Fibroblast of peridontal ligament (primary cell): ENCODE measurements at regions not wholly inside any gene's neighbourhood (a gene's known extent, or its start where the extent isn't known, plus 50 kb on each side); places are given as distances from the start of the nearest gene placed in this dataset.
"Not testable (repeated sequence)": the region's sequence is repeated elsewhere in the genome, so short reads cannot be mapped to it uniquely, and the experiment has no call there.

Source experiments
- DNase-seq: peaks from one replicate; pipeline ENCODE4 v3.0.0-alpha.2; 2010; ENCODE audit errors: extremely low read depth

DNA sequence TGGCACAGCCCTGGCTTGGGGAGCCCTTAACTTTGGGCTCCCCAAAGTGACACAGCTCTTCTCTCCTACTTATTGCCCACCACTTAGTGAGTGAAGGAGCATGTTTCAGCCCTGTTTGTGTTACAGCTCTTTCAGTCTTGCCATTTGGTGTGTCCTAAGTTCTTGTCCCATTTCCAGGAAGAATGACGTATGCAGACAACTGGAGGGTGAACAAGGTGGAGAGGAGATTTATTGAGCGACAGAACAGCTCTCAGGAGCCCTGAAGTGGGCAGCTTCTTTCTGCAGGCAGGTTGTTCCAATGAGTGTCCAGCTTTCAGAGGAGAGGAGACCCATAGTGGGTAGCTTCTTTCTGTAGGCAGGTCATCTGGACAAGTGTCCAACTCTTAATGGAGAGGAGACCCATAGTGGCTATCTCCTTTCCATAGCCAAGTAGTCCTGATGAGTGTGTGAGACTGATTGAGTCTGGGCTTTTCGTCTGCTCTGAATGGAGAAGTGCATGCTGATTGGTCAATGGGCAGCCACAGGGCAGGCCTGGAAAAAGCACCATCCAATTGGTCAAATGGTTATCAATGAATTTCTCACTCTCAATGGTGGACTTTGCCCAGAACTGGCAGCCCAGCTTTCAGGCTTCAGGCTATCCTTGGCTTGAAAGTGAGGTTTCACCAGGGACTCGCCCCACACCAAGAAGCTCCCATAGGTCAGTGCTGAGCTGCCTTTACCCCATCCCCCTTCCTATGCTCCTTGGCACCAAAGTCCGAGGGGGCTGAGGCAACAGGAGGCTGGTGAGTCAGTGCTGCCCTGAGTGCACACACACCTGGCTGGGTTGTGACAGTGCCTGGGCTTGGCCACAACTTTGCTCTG, 688.2 kb downstream of the NYAP2 start:
- no peak for DNase-seq

DNA sequence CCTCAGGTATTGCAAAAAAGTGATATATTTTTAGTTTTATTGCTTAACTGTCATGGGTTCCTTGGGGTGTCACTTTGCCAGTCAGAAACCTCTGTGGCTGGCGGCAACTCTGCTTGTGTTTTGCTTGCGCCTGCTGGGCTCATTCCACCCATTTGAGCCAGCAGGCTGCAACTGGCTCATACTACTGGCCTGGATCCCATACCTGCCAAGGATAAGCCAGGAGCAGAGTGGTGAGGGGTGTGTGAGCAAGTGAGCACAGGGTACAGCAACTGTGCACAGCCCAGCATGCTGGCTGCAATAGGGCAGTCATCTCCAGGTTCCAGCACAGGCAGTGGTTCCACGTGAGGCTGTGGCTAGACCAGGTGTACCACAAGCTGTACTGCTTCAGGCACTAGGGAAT, 687.5 kb downstream of the NYAP2 start:
- DNase-seq = no peak

DNA sequence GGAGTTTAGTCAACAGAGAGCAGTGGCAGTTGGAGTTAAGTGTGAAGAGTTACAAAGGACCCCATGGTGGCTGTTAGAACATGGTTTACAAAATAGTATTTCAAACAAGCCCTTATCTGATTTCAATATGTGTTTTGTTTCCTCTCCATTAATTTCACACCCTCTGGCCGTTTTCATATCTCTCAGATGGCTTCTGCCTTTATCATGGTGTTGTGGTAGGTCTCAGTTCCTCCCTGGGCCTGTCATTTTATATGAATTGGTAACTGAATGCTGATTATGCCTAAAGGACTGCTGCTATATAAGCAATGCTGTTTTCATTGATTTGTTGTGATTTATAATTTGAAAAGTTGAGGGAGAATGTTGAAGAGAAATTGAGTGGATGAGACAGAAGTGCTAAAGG, 686.7 kb downstream of the NYAP2 start:
- DNase-seq = no peak

- DNase-seq = not testable (repeated sequence)
Measured at GRCh38 chr2:226085425-226085824, 685.9 kb downstream of the NYAP2 start.

DNA sequence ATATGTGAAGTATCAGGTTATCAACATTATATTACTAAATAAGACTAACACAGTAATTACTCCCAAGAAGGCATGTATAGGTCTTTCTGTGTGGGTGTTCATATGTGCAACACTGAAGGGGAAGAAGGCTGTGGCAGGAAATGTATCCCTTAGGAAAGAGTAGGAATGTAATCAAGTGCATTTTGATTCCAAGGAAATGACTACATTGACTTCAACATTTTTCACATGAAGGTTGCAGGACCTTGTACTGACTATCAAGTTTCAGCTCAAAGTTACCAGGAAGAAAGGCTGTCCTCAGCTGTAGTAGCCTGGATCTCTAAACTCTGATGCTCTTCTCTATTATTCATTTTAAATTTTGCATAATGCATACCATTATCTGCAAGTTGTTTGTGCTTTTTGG, 680.8 kb downstream of the NYAP2 start:
- peak; percentile 91 for DNase-seq

DNA sequence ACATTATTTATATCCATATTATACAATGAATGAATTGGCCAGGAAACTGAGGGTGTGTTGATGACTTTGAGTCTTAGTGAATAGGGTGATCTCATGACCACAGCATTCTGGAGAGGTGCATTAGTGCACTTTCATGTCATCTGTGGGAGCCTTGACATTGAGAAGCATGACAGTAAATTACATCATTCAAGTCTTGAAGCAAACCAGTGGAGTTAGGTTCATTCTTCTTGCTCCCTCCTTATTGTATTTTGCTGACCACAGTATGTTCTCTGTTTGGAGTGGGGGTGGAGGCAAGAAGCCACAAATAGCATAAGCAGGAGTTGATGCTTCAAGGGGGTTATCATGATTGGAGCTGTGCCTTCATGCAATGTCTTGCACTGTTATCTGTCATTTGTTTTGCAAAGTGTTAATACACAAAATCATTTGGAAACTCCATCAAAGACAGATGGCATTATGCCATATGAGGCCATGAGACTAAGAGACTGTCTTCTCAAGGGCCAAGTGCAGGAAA, 680.2 kb downstream of the NYAP2 start:
- peak; percentile 89 for DNase-seq

GRCh38 chr2:226079196-226079595, 679.7 kb downstream of the NYAP2 start:
- no peak for DNase-seq

GRCh38 chr2:226078666-226079065, 679.2 kb downstream of the NYAP2 start:
- no peak for DNase-seq

DNA sequence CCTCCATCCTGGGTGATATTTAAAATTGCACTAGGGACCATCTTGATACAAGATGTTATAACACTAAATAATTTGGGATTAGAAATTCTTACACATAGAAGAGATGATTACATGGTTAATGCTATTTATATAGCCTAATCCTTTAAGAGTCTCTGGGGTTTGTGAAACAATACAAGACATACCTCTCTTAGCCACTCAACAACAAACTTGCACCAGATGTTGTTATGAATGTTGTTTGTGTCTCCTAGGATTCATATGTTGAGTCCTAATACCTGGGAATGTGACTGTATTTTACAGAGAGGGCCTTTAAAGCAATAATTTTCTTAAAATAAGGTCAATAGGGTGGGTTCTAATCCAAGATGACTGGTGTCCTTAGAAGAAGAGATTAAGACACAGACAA, 678.3 kb downstream of the NYAP2 start:
- no peak for DNase-seq

DNA sequence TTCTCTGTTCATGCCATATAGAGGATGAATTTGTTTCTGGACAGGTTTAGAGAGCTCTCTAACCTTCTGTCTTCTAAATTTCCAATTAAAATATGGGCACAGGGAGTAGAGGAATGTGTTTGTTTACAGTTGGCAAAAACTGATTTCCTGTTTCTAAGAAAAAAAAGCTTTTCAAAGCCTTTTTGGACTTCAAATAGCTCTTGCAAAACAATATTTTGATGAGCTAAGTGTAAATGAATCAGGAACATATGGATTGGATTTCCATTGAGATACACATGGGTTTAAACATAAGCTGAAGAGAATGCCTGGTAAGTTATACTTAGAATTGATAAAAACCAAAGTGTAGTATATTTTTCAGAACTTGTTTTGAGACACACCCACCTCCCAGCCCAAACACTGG, 677.5 kb downstream of the NYAP2 start:
- peak; percentile 90 for DNase-seq

DNA sequence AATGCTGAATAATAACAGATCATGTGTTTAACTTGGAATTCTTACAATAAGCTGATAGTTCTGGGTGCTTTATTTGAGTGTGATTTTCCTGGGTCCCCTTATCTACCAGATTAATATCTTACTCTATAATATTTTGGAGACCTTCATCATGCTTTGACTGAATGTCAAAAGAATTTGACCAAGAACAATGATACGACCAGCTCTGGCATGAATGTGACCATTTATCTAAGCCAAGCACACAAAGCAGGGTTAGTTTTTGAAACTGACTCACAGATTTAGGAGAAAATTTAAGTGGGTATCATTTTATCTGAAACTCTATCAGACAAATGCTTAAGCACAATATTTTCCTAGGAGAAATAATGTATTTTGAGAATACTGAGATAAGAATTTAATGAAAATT, 677.0 kb downstream of the NYAP2 start:
- DNase-seq = peak; percentile 44

GRCh38 chr2:226074391-226074790, 674.9 kb downstream of the NYAP2 start:
- no peak for DNase-seq

DNA sequence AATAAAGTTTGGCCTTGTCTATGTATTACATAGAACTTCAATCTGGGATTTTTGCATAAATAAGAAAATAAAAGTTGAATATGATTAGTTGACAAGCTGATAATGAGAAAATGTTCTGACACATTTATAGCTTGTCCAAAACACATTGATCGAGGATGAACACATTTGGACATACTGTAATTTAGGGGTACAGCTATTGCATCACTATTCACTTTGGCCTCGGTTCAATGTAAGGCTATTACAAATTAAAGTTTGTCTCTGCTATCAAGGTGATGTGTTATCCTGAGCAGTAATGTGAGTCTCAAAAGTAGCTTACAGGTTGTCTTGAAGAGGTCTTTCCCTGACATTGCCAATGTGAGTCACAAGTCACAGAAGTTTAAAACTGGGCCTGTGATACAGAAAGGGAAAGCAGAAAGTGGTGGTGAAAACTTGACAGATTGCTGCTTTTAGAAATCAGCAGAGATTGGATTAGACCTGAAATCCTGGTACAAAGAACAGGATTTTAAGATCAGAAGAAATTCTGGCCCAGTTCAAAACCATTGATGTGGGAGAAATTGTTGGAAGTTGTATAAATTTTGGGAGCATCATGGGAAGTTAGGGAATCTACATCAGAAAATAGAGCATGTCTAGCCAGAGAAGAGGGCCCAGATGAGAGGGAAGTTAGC, 674.1 kb downstream of the NYAP2 start:
- no peak for DNase-seq

GRCh38 chr2:226066873-226067272, 667.4 kb downstream of the NYAP2 start:
- DNase-seq = no peak

DNA sequence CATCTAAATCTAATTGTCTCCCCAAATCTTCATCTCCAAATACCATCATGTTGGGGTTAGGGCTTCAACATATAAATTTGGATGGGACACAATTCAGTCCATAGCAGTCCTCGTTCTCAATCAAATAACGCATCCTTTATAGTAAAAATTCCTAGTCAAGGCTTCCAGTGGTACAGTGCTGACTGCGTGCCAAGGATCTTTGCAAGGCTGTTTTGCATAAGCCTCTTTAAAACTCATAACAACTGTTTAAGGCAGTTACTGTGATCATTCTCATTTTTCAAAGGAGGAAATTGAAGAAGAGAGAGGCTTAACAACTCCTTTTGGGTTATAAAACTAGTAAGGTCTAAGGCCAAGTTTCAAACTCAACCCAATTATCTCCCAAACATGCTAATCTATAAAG, 666.9 kb downstream of the NYAP2 start:
- no peak for DNase-seq

GRCh38 chr2:226064932-226065570, 665.5 kb downstream of the NYAP2 start:
- DNase-seq = no peak

DNA sequence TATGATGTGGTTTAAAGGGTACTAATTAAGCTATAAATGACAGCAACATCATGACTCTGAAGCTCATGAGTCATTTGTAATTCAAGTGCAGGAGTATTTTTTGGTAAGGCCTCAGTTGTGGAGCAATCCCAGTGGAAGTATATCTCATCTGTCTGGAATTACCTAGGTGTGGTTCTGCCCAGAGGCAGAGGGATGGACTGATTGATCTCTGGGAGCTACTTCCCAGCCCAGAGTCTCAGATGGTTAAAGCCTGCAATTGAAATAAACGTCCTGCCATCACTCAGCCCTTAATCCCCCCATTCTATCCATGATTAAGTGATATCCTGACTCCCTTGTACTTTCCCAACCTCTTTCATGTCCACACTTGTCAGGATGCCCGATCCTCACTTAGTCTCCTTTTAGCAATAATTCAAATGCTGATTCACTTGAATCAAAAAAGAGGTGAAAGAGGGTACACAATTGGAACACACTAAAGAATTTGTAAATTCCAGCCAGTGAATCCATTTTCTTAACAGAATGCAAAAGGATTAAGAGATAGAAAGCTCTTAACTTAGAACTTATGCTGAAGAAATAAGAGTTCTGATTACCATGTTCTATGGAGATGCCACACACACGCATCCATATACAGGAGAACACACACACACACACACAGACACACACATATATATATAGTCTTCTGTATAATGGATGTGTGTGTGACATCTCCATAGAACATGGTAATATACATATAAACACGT, 664.4 kb downstream of the NYAP2 start:
- peak; percentile 73 for DNase-seq

GRCh38 chr2:226059961-226060627, 660.6 kb downstream of the NYAP2 start:
- DNase-seq = no peak

- no peak for DNase-seq
Measured at GRCh38 chr2:226057914-226058313, 658.4 kb downstream of the NYAP2 start.

DNA sequence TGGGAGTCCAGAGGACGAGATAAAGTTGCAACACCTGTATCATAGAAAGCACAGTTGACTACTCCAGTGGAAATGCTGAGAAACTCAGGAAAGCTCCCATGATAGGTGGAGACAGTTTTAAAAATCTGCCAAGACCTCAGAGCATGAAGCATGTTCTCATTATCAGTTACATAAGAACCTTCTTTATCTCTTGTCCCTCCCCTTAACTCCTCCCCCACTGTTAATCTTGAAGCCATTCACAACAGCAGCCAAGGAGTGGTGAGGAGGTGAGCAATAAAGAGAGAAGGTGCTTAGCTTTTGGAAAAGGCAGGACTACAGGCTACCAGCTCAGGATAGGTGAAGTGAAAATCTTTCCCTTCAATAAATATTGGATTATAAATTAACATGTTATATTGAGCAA, 657.9 kb downstream of the NYAP2 start:
- no peak for DNase-seq

DNA sequence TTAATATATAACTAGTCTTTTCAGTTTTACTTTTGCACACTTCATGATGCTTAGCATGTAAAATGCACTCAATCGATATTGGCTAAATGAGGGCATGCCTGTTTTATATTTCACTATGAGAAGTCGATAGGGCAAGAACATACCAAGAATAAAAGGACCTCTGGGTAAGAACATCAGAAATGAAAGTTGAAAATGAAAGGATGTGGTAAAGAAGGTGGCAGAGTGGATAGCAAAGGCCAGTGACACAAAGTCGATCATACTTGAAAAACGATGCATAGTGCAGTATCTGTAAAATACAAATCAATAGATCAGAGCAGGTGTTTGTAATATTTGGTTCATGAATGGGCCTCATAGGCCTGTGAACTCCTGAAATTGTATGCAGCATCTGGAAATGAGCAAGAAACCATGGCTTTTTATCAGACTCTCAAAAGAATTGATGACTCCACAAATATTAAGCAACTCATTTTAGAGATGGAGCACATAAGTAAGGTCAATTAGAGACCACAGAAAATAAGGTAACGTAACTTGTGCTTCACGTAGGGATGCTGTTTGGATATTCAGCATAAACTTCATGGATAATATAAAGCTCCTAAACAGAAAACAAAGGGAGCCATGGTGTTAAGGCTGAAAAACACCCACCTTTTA, 653.4 kb downstream of the NYAP2 start:
- no peak for DNase-seq
